Caco-2 (cell line): ENCODE measurements at regions not wholly inside any gene's neighbourhood (a gene's known extent, or its start where the extent isn't known, plus 50 kb on each side); places are given as distances from the start of the nearest gene placed in this dataset.

Experiments
- BruUV-seq: library from RNA; stranded (reverse); fragments of 400-500 nt; replicated peaks from 2 replicates; lab custom pipeline; 2021; lab: Mats Ljungman, UMichigan
- CTCF ChIA-PET: fragments of 300-600 bp; sonication (Branson Sonifier 250); formaldehyde crosslinking; loops from one replicate; lab custom pipeline; 2022; ENCODE audit warnings: antibody characterized with exemption; lab: Charles Lee
- POLR2A ChIA-PET: fragments of 300-600 bp; sonication (Branson Sonifier 250); formaldehyde crosslinking; loops from one replicate; lab custom pipeline; 2022; ENCODE audit warnings: antibody characterized with exemption; lab: Charles Lee
- DNase-seq, 2 experiments: peaks; one replicate each; pipeline versions ENCODE4 v3.0.0 to v3.0.0-alpha.2; 2020 to 2022
- H3K27me3 ChIP-seq: replicated peaks from 2 replicates; pipeline ENCODE4 v1.6.0; 2011; ENCODE audit warnings: low read length; ENCODE audit not compliant: control insufficient read depth, insufficient read depth
- H3K36me3 ChIP-seq: 2 replicates; pipeline ENCODE4 v1.5.1; 2011; ENCODE audit warnings: low read length; ENCODE audit not compliant: control insufficient read depth, insufficient read depth
- H3K4me1 ChIP-seq: fragments of 250-450 bp; sonication (Bioruptor Pico); 2 replicates; pipeline ENCODE4 v1.5.1; 2020; ENCODE audit warnings: mild to moderate bottlenecking
- H3K4me3 ChIP-seq: 2 replicates; pipeline ENCODE4 v1.5.1; 2011; ENCODE audit warnings: low read depth, mild to moderate bottlenecking, control low read depth, low read length
- H3K9me3 ChIP-seq: fragments of 250-450 bp; sonication (Bioruptor Pico); 2 replicates; pipeline ENCODE4 v1.5.1; 2020; ENCODE audit warnings: mild to moderate bottlenecking, moderate library complexity
- H3K27ac Mint-ChIP-seq: one replicate; pipeline ENCODE4 v1.8.0; 2022; ENCODE audit warnings: mixed read lengths; ENCODE audit not compliant: unreplicated experiment
- H3K27me3 Mint-ChIP-seq: one replicate; pipeline ENCODE4 v1.8.0; 2022; ENCODE audit warnings: mixed read lengths; ENCODE audit not compliant: insufficient read depth, unreplicated experiment
- H3K36me3 Mint-ChIP-seq: one replicate; pipeline ENCODE4 v1.8.0; 2022; ENCODE audit warnings: mild to moderate bottlenecking, mixed read lengths; ENCODE audit not compliant: insufficient read depth, unreplicated experiment
- H3K4me1 Mint-ChIP-seq: one replicate; pipeline ENCODE4 v1.8.0; 2022; ENCODE audit warnings: low read depth, mixed read lengths; ENCODE audit not compliant: unreplicated experiment
- H3K4me3 Mint-ChIP-seq: one replicate; pipeline ENCODE4 v1.8.0; 2022; ENCODE audit warnings: mild to moderate bottlenecking, moderate library complexity, mixed read lengths; ENCODE audit not compliant: unreplicated experiment
- H3K9me3 Mint-ChIP-seq: one replicate; pipeline ENCODE4 v1.8.0; 2022; ENCODE audit warnings: mixed read lengths; ENCODE audit not compliant: unreplicated experiment
- intact Hi-C: fragments of 100-400 bp; cut with micrococcal nuclease; formaldehyde crosslinking; loops from one replicate; pipeline ENCODE4 v1.10.0; 2022; ENCODE audit not compliant: unreplicated experiment
- TF ChIP-seq, protein P1 (sequence below), 2 experiments: fragments of 200-600 bp in 1 of 2; IDR thresholded peaks; 1 replicate in 1 of 2; 2 replicates in 1 of 2; pipeline versions ENCODE4 v1.5.1 to v1.8.0; 2011 to 2022; ENCODE audit warnings: antibody characterized with exemption in 1 of 2, control low read depth in 1 of 2, inconsistent platforms in 1 of 2, low read depth in 1 of 2, low read length in 1 of 2, mild to moderate bottlenecking in 1 of 2, moderate library complexity in 1 of 2; ENCODE audit not compliant: insufficient read depth in 1 of 2, severe bottlenecking in 1 of 2, unreplicated experiment in 1 of 2

DNA sequence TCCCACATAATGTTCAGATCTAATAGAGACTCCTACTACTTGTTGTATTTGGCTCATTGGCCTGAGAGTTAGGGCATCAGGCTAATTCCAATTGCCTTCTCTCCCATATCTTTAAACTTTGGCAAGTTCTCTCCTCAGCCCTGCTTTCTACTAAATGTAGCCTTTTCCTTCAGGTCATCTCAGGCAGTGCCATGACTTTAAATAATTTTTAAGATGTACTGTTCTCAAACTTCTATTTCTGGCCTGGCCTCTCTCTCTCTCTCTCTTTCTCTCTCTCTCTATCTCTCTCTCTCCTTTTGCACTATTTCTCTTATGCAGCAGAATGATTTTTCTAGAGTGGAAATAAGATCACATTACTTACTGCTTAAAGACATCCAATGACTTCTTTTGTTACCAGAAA, 114.5 kb upstream of the PAQR3 start:
- H3K4me3 ChIP-seq: no peak overlapping the region
- no peaks in the 10 kb centered on the region for H3K27me3 ChIP-seq
- no peaks in the 10 kb centered on the region for H3K4me1 ChIP-seq
- ChIA-PET CTCF (no interaction called here), POLR2A (no interaction called here)
- H3K27me3 Mint-ChIP-seq: peaks cover 4% of the 10 kb centered on the region
- H3K27ac Mint-ChIP-seq: no peak overlapping the region
- DNase-seq: no peak
- no peaks in the 10 kb centered on the region for H3K9me3 ChIP-seq
- intact Hi-C loops: no loop called here
- no peaks in the 10 kb centered on the region for H3K36me3 ChIP-seq
- H3K4me3 Mint-ChIP-seq: no peak overlapping the region
- TF ChIP-seq, protein P1, sequence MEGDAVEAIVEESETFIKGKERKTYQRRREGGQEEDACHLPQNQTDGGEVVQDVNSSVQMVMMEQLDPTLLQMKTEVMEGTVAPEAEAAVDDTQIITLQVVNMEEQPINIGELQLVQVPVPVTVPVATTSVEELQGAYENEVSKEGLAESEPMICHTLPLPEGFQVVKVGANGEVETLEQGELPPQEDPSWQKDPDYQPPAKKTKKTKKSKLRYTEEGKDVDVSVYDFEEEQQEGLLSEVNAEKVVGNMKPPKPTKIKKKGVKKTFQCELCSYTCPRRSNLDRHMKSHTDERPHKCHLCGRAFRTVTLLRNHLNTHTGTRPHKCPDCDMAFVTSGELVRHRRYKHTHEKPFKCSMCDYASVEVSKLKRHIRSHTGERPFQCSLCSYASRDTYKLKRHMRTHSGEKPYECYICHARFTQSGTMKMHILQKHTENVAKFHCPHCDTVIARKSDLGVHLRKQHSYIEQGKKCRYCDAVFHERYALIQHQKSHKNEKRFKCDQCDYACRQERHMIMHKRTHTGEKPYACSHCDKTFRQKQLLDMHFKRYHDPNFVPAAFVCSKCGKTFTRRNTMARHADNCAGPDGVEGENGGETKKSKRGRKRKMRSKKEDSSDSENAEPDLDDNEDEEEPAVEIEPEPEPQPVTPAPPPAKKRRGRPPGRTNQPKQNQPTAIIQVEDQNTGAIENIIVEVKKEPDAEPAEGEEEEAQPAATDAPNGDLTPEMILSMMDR (IDR thresholded peaks at IDR 0.05; ENCODE audit: insufficient read depth in 1 of 2, low read depth in 1 of 2, low read length in 1 of 2, severe bottlenecking in 1 of 2, unreplicated experiment in 1 of 2): no peak
- no TSS peak for BruUV-seq
- H3K36me3 Mint-ChIP-seq: no peaks in the 10 kb centered on the region
- no peaks in the 10 kb centered on the region for H3K9me3 Mint-ChIP-seq
- H3K4me1 Mint-ChIP-seq: no peaks in the 10 kb centered on the region

DNA sequence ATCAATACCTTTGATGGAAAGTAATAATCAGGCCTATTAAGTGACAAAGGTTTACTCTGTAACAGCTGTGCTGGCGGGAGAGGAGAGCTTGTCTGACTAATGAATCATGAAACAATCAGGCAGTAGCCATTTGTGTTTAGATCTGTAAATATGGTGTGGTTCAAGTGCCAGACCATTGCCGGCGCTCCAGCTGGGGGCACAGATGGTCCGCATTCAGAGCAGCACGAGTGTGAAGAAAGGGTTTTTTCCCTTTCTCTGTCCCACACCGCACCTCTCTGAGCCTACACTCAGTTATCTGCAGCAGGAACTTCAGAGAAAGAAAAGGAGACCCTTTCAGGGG, 111.3 kb upstream of the PAQR3 start:
- CTCF ChIA-PET: no interaction called here
- Histone ChIP-seq H3K4me1 (peaks cover 7% of the 10 kb centered on the region; the same call in 1 of the 2 replicates), H3K9me3 (no peaks in the 10 kb centered on the region), H3K27me3 (no peaks in the 10 kb centered on the region), H3K4me3 (no peak overlapping the region), H3K36me3 (no peaks in the 10 kb centered on the region)
- no TSS peak for BruUV-seq
- Mint-ChIP-seq H3K36me3 (peaks cover 6% of the 10 kb centered on the region), H3K4me3 (peak overlapping the region; percentile 56), H3K27me3 (peaks cover 4% of the 10 kb centered on the region), H3K4me1 (peaks cover 7% of the 10 kb centered on the region), H3K9me3 (peaks cover 9% of the 10 kb centered on the region), H3K27ac (no peak overlapping the region)
- no peak for DNase-seq
- POLR2A ChIA-PET: no interaction called here
- TF ChIP-seq, protein P1 (IDR thresholded peaks at IDR 0.05; ENCODE audit: insufficient read depth in 1 of 2, low read depth in 1 of 2, low read length in 1 of 2, severe bottlenecking in 1 of 2, unreplicated experiment in 1 of 2): no peak
- intact Hi-C loops: no loop called here

DNA sequence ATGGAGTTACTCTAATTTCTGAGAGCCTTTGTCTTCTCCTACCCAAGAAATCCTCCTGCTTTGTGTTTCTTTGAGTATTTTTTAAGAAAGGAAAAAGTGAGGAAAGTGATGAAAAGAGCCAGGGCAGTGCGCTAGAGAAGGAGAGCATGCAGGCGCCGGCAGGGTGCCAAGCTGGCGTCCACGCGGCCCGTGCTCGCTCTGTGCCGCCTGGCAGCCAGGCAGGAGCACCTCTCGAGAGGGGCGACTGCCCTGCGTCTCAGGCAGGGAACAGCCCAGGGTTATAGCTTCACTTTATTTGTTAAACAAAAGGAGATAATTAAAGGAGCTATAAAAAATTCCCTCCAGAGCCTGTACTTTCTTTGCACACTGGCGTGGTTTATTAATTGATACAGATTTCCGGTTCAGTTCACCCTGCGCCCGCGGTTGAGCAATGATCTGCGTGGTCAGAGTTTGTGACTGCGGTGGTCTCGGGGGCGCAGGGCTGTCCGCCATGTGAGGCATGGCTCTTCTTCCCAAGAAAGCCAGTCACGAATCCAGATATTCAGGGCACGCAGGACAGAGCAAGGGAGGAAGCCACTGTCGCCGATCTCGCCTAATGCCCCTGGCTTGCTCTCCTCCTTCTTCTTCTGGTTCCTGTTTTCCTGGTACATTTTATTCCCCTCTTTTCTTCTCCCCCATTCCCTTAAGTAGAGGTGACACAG, 110.8 kb upstream of the PAQR3 start:
- intact Hi-C loops: loop anchor here (10.0 kb wide), 1 partner anchor 1165 kb away; no protein-coding TSS in a partner anchor
- Mint-ChIP-seq H3K36me3 (peaks cover 6% of the 10 kb centered on the region), H3K4me1 (peaks cover 7% of the 10 kb centered on the region), H3K9me3 (peaks cover 9% of the 10 kb centered on the region), H3K27ac (no peak overlapping the region), H3K27me3 (peaks cover 4% of the 10 kb centered on the region), H3K4me3 (peak overlapping the region; percentile 56)
- Histone ChIP-seq H3K4me3 (peak overlapping the region; percentile 17; the same call in 1 of the 2 replicates), H3K9me3 (no peaks in the 10 kb centered on the region), H3K4me1 (peaks cover 7% of the 10 kb centered on the region; the same call in 1 of the 2 replicates), H3K27me3 (no peaks in the 10 kb centered on the region), H3K36me3 (no peaks in the 10 kb centered on the region)
- TF ChIP-seq, protein P1 (IDR thresholded peaks at IDR 0.05; ENCODE audit: insufficient read depth in 1 of 2, low read depth in 1 of 2, low read length in 1 of 2, severe bottlenecking in 1 of 2, unreplicated experiment in 1 of 2): no peak
- ChIA-PET CTCF (interaction anchor here (0.6 kb wide), 1 partner anchor 1703 kb away, joined by 9 read pairs; no protein-coding TSS in a partner anchor), POLR2A (no interaction called here)
- BruUV-seq: no TSS peak
- no peak for DNase-seq
